Prostate gland (tissue), 2 donors: ENCODE measurements at regions not wholly inside any gene's neighbourhood (a gene's known extent, or its start where the extent isn't known, plus 50 kb on each side); places are given as distances from the start of the nearest gene placed in this dataset.

Experiments
- POLR2A ChIP-seq: fragments of 450-650 bp; IDR thresholded peaks from one replicate; pipeline ENCODE4 v1.6.1; 2016; ENCODE audit warnings: antibody characterized with exemption, mild to moderate bottlenecking
- POLR2AphosphoS5 ChIP-seq: sonication (generic); formaldehyde crosslinking; IDR thresholded peaks from one replicate; pipeline ENCODE4 v1.6.1; 2017; ENCODE audit warnings: antibody characterized with exemption
- TF ChIP-seq, protein P1 (sequence below), 4 experiments: fragments of 200-600 bp in 2 of 4; fragments of 450-650 bp in 2 of 4; sonication (generic) in 2 of 4; IDR thresholded peaks; 1 replicate in 3 of 4; 2 replicates in 1 of 4; pipeline ENCODE4 v1.5.1; 2016 to 2019; ENCODE audit warnings: antibody characterized with exemption in 4 of 4, mild to moderate bottlenecking in 2 of 4, moderate library complexity in 2 of 4

DNA sequence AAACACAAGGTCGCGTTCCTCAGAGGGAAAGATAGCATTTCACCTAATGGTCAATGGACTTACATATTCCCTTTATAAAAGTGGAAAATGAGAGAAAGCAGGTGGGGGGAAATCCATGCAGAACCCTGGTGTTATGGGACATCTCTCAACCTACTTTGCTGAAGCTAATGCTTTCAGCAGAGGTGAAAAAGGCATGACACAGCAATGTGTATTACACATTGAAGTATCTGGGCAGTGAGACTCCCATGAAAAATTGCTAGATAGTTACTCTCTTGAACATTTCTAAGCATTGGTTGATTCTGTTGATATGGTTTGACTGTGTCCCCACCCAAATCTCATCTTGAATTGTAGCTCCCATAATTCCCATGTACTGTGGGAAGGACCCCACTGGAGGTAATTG is 60.0 kb upstream of the PICALM start:
- TF ChIP-seq, protein P1, sequence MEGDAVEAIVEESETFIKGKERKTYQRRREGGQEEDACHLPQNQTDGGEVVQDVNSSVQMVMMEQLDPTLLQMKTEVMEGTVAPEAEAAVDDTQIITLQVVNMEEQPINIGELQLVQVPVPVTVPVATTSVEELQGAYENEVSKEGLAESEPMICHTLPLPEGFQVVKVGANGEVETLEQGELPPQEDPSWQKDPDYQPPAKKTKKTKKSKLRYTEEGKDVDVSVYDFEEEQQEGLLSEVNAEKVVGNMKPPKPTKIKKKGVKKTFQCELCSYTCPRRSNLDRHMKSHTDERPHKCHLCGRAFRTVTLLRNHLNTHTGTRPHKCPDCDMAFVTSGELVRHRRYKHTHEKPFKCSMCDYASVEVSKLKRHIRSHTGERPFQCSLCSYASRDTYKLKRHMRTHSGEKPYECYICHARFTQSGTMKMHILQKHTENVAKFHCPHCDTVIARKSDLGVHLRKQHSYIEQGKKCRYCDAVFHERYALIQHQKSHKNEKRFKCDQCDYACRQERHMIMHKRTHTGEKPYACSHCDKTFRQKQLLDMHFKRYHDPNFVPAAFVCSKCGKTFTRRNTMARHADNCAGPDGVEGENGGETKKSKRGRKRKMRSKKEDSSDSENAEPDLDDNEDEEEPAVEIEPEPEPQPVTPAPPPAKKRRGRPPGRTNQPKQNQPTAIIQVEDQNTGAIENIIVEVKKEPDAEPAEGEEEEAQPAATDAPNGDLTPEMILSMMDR (IDR thresholded peaks at IDR 0.05), result no peak
- TF ChIP-seq POLR2A (no peak), POLR2AphosphoS5 (no peak)
